Neural cell (in vitro differentiated cells): ENCODE measurements at regions not wholly inside any gene's neighbourhood (a gene's known extent, or its start where the extent isn't known, plus 50 kb on each side); places are given as distances from the start of the nearest gene placed in this dataset.

Experiments used
- H2AFZ ChIP-seq: fragments of 200-600, 300-800 bp; sonication (generic), shearing (Covaris generic); 2 replicates; pipeline ENCODE4 v1.6.0; 2014; ENCODE audit warnings: low read depth, mild to moderate bottlenecking, antibody characterized with exemption, low read length, moderate library complexity
- H3F3A ChIP-seq: fragments of 200-600 bp; shearing (Covaris generic); 2 replicates; pipeline ENCODE4 v1.6.1; 2016; ENCODE audit warnings: mild to moderate bottlenecking, moderate library complexity, mixed read lengths, antibody characterized with exemption, low read length; ENCODE audit not compliant: insufficient read depth, poor library complexity, severe bottlenecking
- H3K27ac ChIP-seq: fragments of 200-600, 300-800 bp; sonication (generic), shearing (Covaris generic); 2 replicates; pipeline ENCODE4 v1.5.1; 2014; ENCODE audit warnings: mild to moderate bottlenecking, low read length, moderate library complexity
- H3K27me3 ChIP-seq: fragments of 300-800, 200-600 bp; sonication (generic), shearing (Covaris generic); 2 replicates; pipeline ENCODE4 v1.6.0; 2014; ENCODE audit warnings: mild to moderate bottlenecking, low read depth, low read length, moderate library complexity; ENCODE audit not compliant: insufficient read depth
- H3K36me3 ChIP-seq: fragments of 300-800, 200-600 bp; sonication (generic), shearing (Covaris generic); 2 replicates; pipeline ENCODE4 v1.5.1; 2014; ENCODE audit warnings: mild to moderate bottlenecking, antibody characterized with exemption, low read length, moderate library complexity; ENCODE audit not compliant: insufficient read depth
- H3K4me2 ChIP-seq: fragments of 300-800, 200-600 bp; sonication (generic), shearing (Covaris generic); 2 replicates; pipeline ENCODE4 v1.6.0; 2014; ENCODE audit warnings: mild to moderate bottlenecking, low read length
- H3K4me3 ChIP-seq: fragments of 300-800, 200-600 bp; sonication (generic), shearing (Covaris generic); 2 replicates; pipeline ENCODE4 v1.5.1; 2014; ENCODE audit warnings: mild to moderate bottlenecking, low read length, moderate library complexity
- H3K79me2 ChIP-seq: fragments of 200-600 bp; shearing (Covaris generic); replicated peaks from 2 replicates; pipeline ENCODE4 v1.6.0; 2014; ENCODE audit warnings: mild to moderate bottlenecking, low read length, moderate library complexity; ENCODE audit not compliant: insufficient read depth
- H3K9ac ChIP-seq: fragments of 300-800, 200-600 bp; sonication (generic), shearing (Covaris generic); 2 replicates; pipeline ENCODE4 v1.6.1; 2016; ENCODE audit warnings: mild to moderate bottlenecking, low read length, mixed read lengths
- H3K9me2 ChIP-seq: fragments of 200-600 bp; shearing (Covaris generic); 2 replicates; pipeline ENCODE4 v1.6.1; 2016; ENCODE audit warnings: mild to moderate bottlenecking, low read length, mixed read lengths; ENCODE audit not compliant: insufficient read depth
- H3K9me3 ChIP-seq: fragments of 200-600, 300-800 bp; sonication (generic), shearing (Covaris generic); 2 replicates; pipeline ENCODE4 v1.6.1; 2016; ENCODE audit warnings: mild to moderate bottlenecking, mixed run types, low read length, moderate library complexity, mixed read lengths
- H4K20me1 ChIP-seq: fragments of 200-600 bp; shearing (Covaris generic); 2 replicates; pipeline ENCODE4 v1.6.1; 2016; ENCODE audit warnings: mild to moderate bottlenecking, mixed run types; ENCODE audit not compliant: insufficient read depth
- CTCF ChIP-seq: fragments of 450-650 bp; IDR thresholded peaks from 2 replicates; pipeline ENCODE4 v1.5.1; 2014; ENCODE audit warnings: antibody characterized with exemption, mild to moderate bottlenecking, moderate library complexity; ENCODE audit not compliant: poor library complexity, severe bottlenecking
- EP300 ChIP-seq: fragments of 450-650 bp; conservative IDR thresholded peaks from 2 replicates; pipeline ENCODE4 v1.6.1; 2014; ENCODE audit warnings: antibody characterized with exemption, mild to moderate bottlenecking, moderate library complexity; ENCODE audit not compliant: poor library complexity, severe bottlenecking
- EZH2 ChIP-seq: fragments of 200-600, 300-800 bp; shearing (Covaris generic), sonication (generic); IDR thresholded peaks from 2 replicates; pipeline ENCODE4 v1.6.1; 2014; ENCODE audit warnings: antibody characterized with exemption, low read length, borderline replicate concordance, mild to moderate bottlenecking; ENCODE audit not compliant: insufficient read depth, poor library complexity, severe bottlenecking
- MXI1 ChIP-seq: fragments of 450-650 bp; conservative IDR thresholded peaks from 2 replicates; pipeline ENCODE4 v1.6.1; 2014; ENCODE audit warnings: antibody characterized with exemption, mild to moderate bottlenecking; ENCODE audit not compliant: poor library complexity, severe bottlenecking
- POLR2AphosphoS5 ChIP-seq: IDR thresholded peaks from 2 replicates; pipeline ENCODE4 v1.6.1; 2012
- RAD21 ChIP-seq: fragments of 450-650 bp; conservative IDR thresholded peaks from 2 replicates; pipeline ENCODE4 v1.6.1; 2014; ENCODE audit warnings: antibody characterized with exemption, mild to moderate bottlenecking, moderate library complexity
- REST ChIP-seq: IDR thresholded peaks from 2 replicates; pipeline ENCODE4 v1.6.1; 2012; ENCODE audit warnings: borderline replicate concordance
- SMC3 ChIP-seq: fragments of 450-650 bp; conservative IDR thresholded peaks from 2 replicates; pipeline ENCODE4 v1.6.1; 2014; ENCODE audit warnings: antibody characterized with exemption, mild to moderate bottlenecking, moderate library complexity; ENCODE audit not compliant: poor library complexity
- TAF1 ChIP-seq: IDR thresholded peaks from 2 replicates; pipeline ENCODE4 v1.6.1; 2012; ENCODE audit warnings: low read depth

- Histone ChIP-seq H3K36me3 (no peaks in the 10 kb centered on the region), H3K9me3 (no peaks in the 10 kb centered on the region)
Measured at GRCh38 chr11:98895936-98896335, 124.8 kb upstream of the CNTN5 start.

GRCh38 chr11:98940913-98941312 is 79.8 kb upstream of the CNTN5 start:
- Histone ChIP-seq H3K27me3 (no peaks in the 10 kb centered on the region), H3K9me2 (no peaks in the 10 kb centered on the region), H3F3A (no peaks in the 10 kb centered on the region), H3K36me3 (no peaks in the 10 kb centered on the region), H3K4me3 (no peak overlapping the region), H3K9ac (no peak overlapping the region), H3K9me3 (no peaks in the 10 kb centered on the region), H4K20me1 (no peaks in the 10 kb centered on the region), H3K4me2 (no peak overlapping the region), H2AFZ (no peak overlapping the region), H3K79me2 (no peaks in the 10 kb centered on the region), H3K27ac (no peak overlapping the region)
- TF ChIP-seq MXI1 (no peak), TAF1 (no peak), CTCF (no peak), RAD21 (no peak), EZH2 (no peak), POLR2AphosphoS5 (no peak), REST (no peak), SMC3 (no peak), EP300 (no peak)

More at GRCh38 chr11:98895936-98896335, 124.8 kb upstream of the CNTN5 start:
- Histone ChIP-seq H4K20me1 (no peaks in the 10 kb centered on the region), H3K79me2 (no peaks in the 10 kb centered on the region), H3K27me3 (no peaks in the 10 kb centered on the region), H3K4me2 (no peak overlapping the region), H3K9ac (no peak overlapping the region), H2AFZ (no peak overlapping the region), H3K9me2 (no peaks in the 10 kb centered on the region), H3K4me3 (no peak overlapping the region), H3K27ac (no peak overlapping the region), H3F3A (no peaks in the 10 kb centered on the region)
- TF ChIP-seq REST: no peak
